Keratinocyte (primary cell): ENCODE measurements at regions not wholly inside any gene's neighbourhood (a gene's known extent, or its start where the extent isn't known, plus 50 kb on each side); places are given as distances from the start of the nearest gene placed in this dataset.

Source experiments
- DNase-seq: peaks from one replicate; pipeline ENCODE4 v3.0.0-alpha.2; 2011; ENCODE audit warnings: low read depth, missing footprints, low spot score
- FAIRE-seq: peaks from 2 replicates; lab custom pipeline; 2011; peaks lifted over from hg19 to GRCh38; lab: Jason Lieb, UNC
- H2AFZ ChIP-seq: 2 replicates; pipeline ENCODE4 v1.6.0; 2012; ENCODE audit warnings: low read length, control low read depth, inconsistent platforms; ENCODE audit not compliant: control insufficient read depth
- H3K27ac ChIP-seq: 2 replicates; pipeline ENCODE4 v1.5.1; 2011; ENCODE audit warnings: low read length; ENCODE audit not compliant: control insufficient read depth, insufficient read depth
- H3K27me3 ChIP-seq: 3 replicates; pipeline ENCODE4 v1.6.0; 2011; ENCODE audit warnings: low read length; ENCODE audit not compliant: control insufficient read depth, insufficient read depth; ENCODE audit errors: extremely low read depth
- H3K36me3 ChIP-seq, 2 experiments: 2 replicates in 1 of 2; 3 replicates in 1 of 2; pipeline ENCODE4 v1.5.1; 2011; ENCODE audit warnings: low read length in 2 of 2, mild to moderate bottlenecking in 1 of 2; ENCODE audit not compliant: control insufficient read depth in 2 of 2, insufficient read depth in 2 of 2; ENCODE audit errors: extremely low read depth in 1 of 2
- H3K4me1 ChIP-seq: 3 replicates; pipeline ENCODE4 v1.5.1; 2011; ENCODE audit warnings: low read length; ENCODE audit not compliant: control insufficient read depth, insufficient read depth; ENCODE audit errors: extremely low read depth
- H3K4me2 ChIP-seq: 3 replicates; pipeline ENCODE4 v1.6.0; 2011; ENCODE audit warnings: low read depth, low read length; ENCODE audit not compliant: control insufficient read depth, insufficient read depth; ENCODE audit errors: extremely low read depth
- H3K4me3 ChIP-seq, 3 experiments: fragments of 200-600 bp in 1 of 3; sonication (generic) in 1 of 3; 2 replicates in 2 of 3; 3 replicates in 1 of 3; pipeline ENCODE4 v1.5.1; 2011 to 2016; ENCODE audit warnings: low read length in 3 of 3, mild to moderate bottlenecking in 3 of 3, control low read depth in 2 of 3, inconsistent platforms in 1 of 3, low read depth in 1 of 3, mixed read lengths in 1 of 3, mixed run types in 1 of 3, moderate library complexity in 1 of 3; ENCODE audit not compliant: control insufficient read depth in 2 of 3, insufficient read depth in 2 of 3; ENCODE audit errors: extremely low read depth in 1 of 3
- H3K79me2 ChIP-seq: 2 replicates; pipeline ENCODE4 v1.6.0; 2012; ENCODE audit warnings: low read length; ENCODE audit not compliant: control insufficient read depth, insufficient read depth
- H3K9ac ChIP-seq: 3 replicates; pipeline ENCODE4 v1.6.0; 2011; ENCODE audit warnings: low read length; ENCODE audit not compliant: control insufficient read depth, insufficient read depth; ENCODE audit errors: extremely low read depth
- H3K9me1 ChIP-seq: 3 replicates; pipeline ENCODE4 v1.6.0; 2011; ENCODE audit warnings: low read length; ENCODE audit not compliant: control insufficient read depth, insufficient read depth; ENCODE audit errors: extremely low read depth
- H3K9me3 ChIP-seq: 2 replicates; pipeline ENCODE4 v1.5.1; 2012; ENCODE audit warnings: low read depth, low read length; ENCODE audit not compliant: control insufficient read depth
- H4K20me1 ChIP-seq: 3 replicates; pipeline ENCODE4 v1.6.0; 2011; ENCODE audit warnings: low read length; ENCODE audit not compliant: control insufficient read depth, insufficient read depth; ENCODE audit errors: extremely low read depth
- CTCF ChIP-seq, 3 experiments: IDR thresholded peaks in 1 of 3; conservative IDR thresholded peaks in 1 of 3; optimal IDR thresholded peaks in 1 of 3; 2 replicates in 2 of 3; 3 replicates in 1 of 3; pipeline versions ENCODE3 to v1.5.1; 2011; ENCODE audit warnings: low read length in 3 of 3, mild to moderate bottlenecking in 3 of 3, moderate library complexity in 2 of 3, control low read depth in 1 of 3, inconsistent platforms in 1 of 3; ENCODE audit not compliant: insufficient read depth in 2 of 3; ENCODE audit errors: extremely low read depth in 1 of 3
- EZH2 ChIP-seq: IDR thresholded peaks from one replicate; pipeline ENCODE4 v1.6.1; 2012; ENCODE audit warnings: inconsistent platforms, mild to moderate bottlenecking, low read length, moderate library complexity
- dilution Hi-C: fragments of 300-500 bp; cut with MboI; formaldehyde crosslinking; loops from one replicate; pipeline ENCODE4 v1.7.0; 2020; ENCODE audit warnings: low sequenced_read_pairs; ENCODE audit not compliant: extremely low pct_ligation_motif_present

GRCh38 chr22:47417699-47418098, 655.2 kb downstream of the TBC1D22A start:
- H3K9ac ChIP-seq: no peak overlapping the region
- no peak for FAIRE-seq
- H3K4me2 ChIP-seq: no peak overlapping the region
- dilution Hi-C loops: no loop called here
- no peak for TF ChIP-seq CTCF (optimal IDR thresholded peaks at IDR 0.05 in 1 of 3, IDR thresholded peaks at IDR 0.05 in 1 of 3, conservative IDR thresholded peaks at IDR 0.05 in 1 of 3; ENCODE audit: extremely low read depth in 1 of 3, insufficient read depth in 2 of 3, low read length in 3 of 3)
- no peak for TF ChIP-seq EZH2
- no peak for DNase-seq
- H3K9me3 ChIP-seq: peaks cover 1% of the 10 kb centered on the region
- no peaks in the 10 kb centered on the region for H3K9me1 ChIP-seq
- no peaks in the 10 kb centered on the region for H3K27me3 ChIP-seq
- H3K36me3 ChIP-seq: no peaks in the 10 kb centered on the region
- no peak overlapping the region for H3K27ac ChIP-seq
- H3K79me2 ChIP-seq: no peaks in the 10 kb centered on the region
- no peak overlapping the region for H2AFZ ChIP-seq
- no peaks in the 10 kb centered on the region for H3K4me1 ChIP-seq
- H3K4me3 ChIP-seq: no peak overlapping the region
- no peaks in the 10 kb centered on the region for H4K20me1 ChIP-seq

DNA sequence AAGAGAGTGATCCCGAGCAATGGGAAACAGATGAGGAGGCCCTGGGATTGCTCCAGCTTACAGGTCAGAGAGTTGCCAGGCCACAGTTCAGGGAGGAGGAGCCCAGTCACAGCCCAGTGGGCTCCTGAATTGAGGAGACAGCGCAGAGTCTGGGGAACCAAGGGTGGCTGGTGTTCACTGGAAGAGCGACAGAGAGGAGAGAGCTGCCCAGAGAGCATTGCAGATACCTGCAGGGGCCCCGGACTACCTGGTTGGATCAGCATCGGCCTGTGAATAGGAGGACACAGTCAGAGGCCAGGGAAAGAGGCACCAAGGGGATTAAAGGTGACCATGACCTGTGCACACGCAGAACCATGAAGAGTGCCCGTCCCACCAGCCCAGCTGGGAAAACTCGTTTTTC, 648.6 kb downstream of the TBC1D22A start:
- Histone ChIP-seq H3K4me1 (no peaks in the 10 kb centered on the region), H3K27ac (no peak overlapping the region), H3K4me2 (no peak overlapping the region), H3K27me3 (no peaks in the 10 kb centered on the region), H3K36me3 (no peaks in the 10 kb centered on the region), H2AFZ (no peak overlapping the region), H3K4me3 (no peak overlapping the region), H3K9me1 (no peaks in the 10 kb centered on the region), H3K9me3 (peaks cover 3% of the 10 kb centered on the region), H3K9ac (no peak overlapping the region), H4K20me1 (no peaks in the 10 kb centered on the region), H3K79me2 (no peaks in the 10 kb centered on the region)
- TF ChIP-seq CTCF (optimal IDR thresholded peaks at IDR 0.05 in 1 of 3, IDR thresholded peaks at IDR 0.05 in 1 of 3, conservative IDR thresholded peaks at IDR 0.05 in 1 of 3; ENCODE audit: extremely low read depth in 1 of 3, insufficient read depth in 2 of 3, low read length in 3 of 3) (no peak), EZH2 (no peak)
- FAIRE-seq: no peak
- dilution Hi-C loops: no loop called here
- no peak for DNase-seq
